ENCODE measurements at regions not wholly inside any gene's neighbourhood (a gene's known extent, or its start where the extent isn't known, plus 50 kb on each side); places are given as distances from the start of the nearest gene placed in this dataset.

GRCh38 chr18:73881396-73881917, 266.2 kb downstream of the FBXO15 start:
- CTCF ChIA-PET (ENCODE audit: partially characterized antibody), result no interaction called here
- no peaks in the 10 kb centered on the region for H3K27me3 ChIP-seq (ENCODE audit: insufficient read depth, low read length)
- H3K4me3 ChIP-seq (ENCODE audit: low read length in 2 of 2), result no peak overlapping the region
- Mint-ChIP-seq H3K4me3 (no peak overlapping the region), H3K9me3 (no peaks in the 10 kb centered on the region), H3K36me3 (no peaks in the 10 kb centered on the region), H3K4me1 (no peaks in the 10 kb centered on the region), H3K27ac (no peak overlapping the region), H3K27me3 (peaks cover 0 to 3% of the 10 kb centered on the region in 2 donors)
- H3K9me3 ChIP-seq (ENCODE audit: control insufficient read depth in 1 of 2, low read length in 2 of 2), result no peaks in the 10 kb centered on the region
- H3K36me3 ChIP-seq (ENCODE audit: insufficient read depth, low read length), result no peaks in the 10 kb centered on the region
- no peaks in the 10 kb centered on the region for H3K4me1 ChIP-seq (ENCODE audit: insufficient read depth, low read length)
- POLR2A ChIA-PET (ENCODE audit: partially characterized antibody), result no interaction called here
- DNase-seq, result no peak
- H3K27ac ChIP-seq (ENCODE audit: low read depth, low read length), result no peak overlapping the region
- intact Hi-C loops (cut with micrococcal nuclease), result no loop called here

DNA sequence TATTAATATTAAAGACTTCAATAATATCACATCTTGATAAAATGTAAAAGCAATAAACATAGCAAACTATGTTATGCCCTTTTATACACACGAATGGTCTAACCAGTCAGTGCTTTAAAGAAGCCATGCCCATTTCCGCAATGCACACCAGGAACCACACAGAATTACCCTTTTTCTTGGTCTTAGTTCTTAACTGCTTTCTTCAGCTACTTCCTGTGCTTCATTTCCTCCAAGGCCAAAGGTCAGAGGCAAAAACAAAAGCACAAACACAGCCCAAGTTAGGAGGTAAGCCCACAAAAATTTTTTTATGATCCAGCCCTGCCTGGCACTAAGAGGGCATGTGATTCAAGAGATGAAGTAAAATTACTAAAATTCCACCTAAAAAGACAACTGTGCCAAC, 267.2 kb downstream of the FBXO15 start:
- Mint-ChIP-seq H3K36me3 (no peaks in the 10 kb centered on the region), H3K4me1 (no peaks in the 10 kb centered on the region), H3K27ac (no peak overlapping the region), H3K27me3 (peaks cover 0 to 3% of the 10 kb centered on the region in 2 donors), H3K4me3 (no peak overlapping the region), H3K9me3 (no peaks in the 10 kb centered on the region)
- no peak for DNase-seq
- no peaks in the 10 kb centered on the region for H3K27me3 ChIP-seq (ENCODE audit: insufficient read depth, low read length)
- H3K4me3 ChIP-seq (ENCODE audit: low read length in 2 of 2), result no peak overlapping the region
- H3K36me3 ChIP-seq (ENCODE audit: insufficient read depth, low read length), result no peaks in the 10 kb centered on the region
- no peaks in the 10 kb centered on the region for H3K4me1 ChIP-seq (ENCODE audit: insufficient read depth, low read length)
- POLR2A ChIA-PET (ENCODE audit: partially characterized antibody), result no interaction called here
- CTCF ChIA-PET (ENCODE audit: partially characterized antibody), result no interaction called here
- H3K27ac ChIP-seq (ENCODE audit: low read depth, low read length), result no peak overlapping the region
- no peaks in the 10 kb centered on the region for H3K9me3 ChIP-seq (ENCODE audit: control insufficient read depth in 1 of 2, low read length in 2 of 2)
- intact Hi-C loops (cut with micrococcal nuclease), result no loop called here

- Mint-ChIP-seq H3K4me3 (no peak overlapping the region), H3K27me3 (peaks cover 0 to 3% of the 10 kb centered on the region in 2 donors), H3K4me1 (no peaks in the 10 kb centered on the region), H3K36me3 (no peaks in the 10 kb centered on the region), H3K9me3 (no peaks in the 10 kb centered on the region), H3K27ac (no peak overlapping the region)
- H3K27ac ChIP-seq (ENCODE audit: low read depth, low read length), result no peak overlapping the region
- no peaks in the 10 kb centered on the region for H3K36me3 ChIP-seq (ENCODE audit: insufficient read depth, low read length)
- intact Hi-C loops (cut with micrococcal nuclease), result no loop called here
- no peak overlapping the region for H3K4me3 ChIP-seq (ENCODE audit: low read length in 2 of 2)
- no peaks in the 10 kb centered on the region for H3K27me3 ChIP-seq (ENCODE audit: insufficient read depth, low read length)
- ChIA-PET POLR2A (ENCODE audit: partially characterized antibody) (no interaction called here), CTCF (ENCODE audit: partially characterized antibody) (no interaction called here)
- no peaks in the 10 kb centered on the region for H3K9me3 ChIP-seq (ENCODE audit: control insufficient read depth in 1 of 2, low read length in 2 of 2)
- H3K4me1 ChIP-seq (ENCODE audit: insufficient read depth, low read length), result no peaks in the 10 kb centered on the region
- no peak for DNase-seq
Observed at GRCh38 chr18:73879766-73880165, 267.9 kb downstream of the FBXO15 start.

GRCh38 chr18:73879328-73879727, 268.3 kb downstream of the FBXO15 start:
- H3K27me3 ChIP-seq (ENCODE audit: insufficient read depth, low read length), result no peaks in the 10 kb centered on the region
- no peak for DNase-seq
- no peaks in the 10 kb centered on the region for H3K9me3 Mint-ChIP-seq
- peaks cover 0 to 2% of the 10 kb centered on the region in 2 donors for H3K27me3 Mint-ChIP-seq
- H3K4me1 Mint-ChIP-seq, result no peaks in the 10 kb centered on the region
- POLR2A ChIA-PET (ENCODE audit: partially characterized antibody), result no interaction called here
- H3K9me3 ChIP-seq (ENCODE audit: control insufficient read depth in 1 of 2, low read length in 2 of 2), result no peaks in the 10 kb centered on the region
- CTCF ChIA-PET (ENCODE audit: partially characterized antibody), result interaction anchor here (1.0 kb wide), 1 partner anchor 36 kb away, joined by 3 read pairs; no protein-coding TSS in a partner anchor
- no peak overlapping the region for H3K27ac Mint-ChIP-seq
- no peaks in the 10 kb centered on the region for H3K36me3 ChIP-seq (ENCODE audit: insufficient read depth, low read length)
- intact Hi-C loops (cut with micrococcal nuclease), result no loop called here
- no peak overlapping the region for H3K4me3 Mint-ChIP-seq
- H3K36me3 Mint-ChIP-seq, result no peaks in the 10 kb centered on the region
- H3K4me3 ChIP-seq (ENCODE audit: low read length in 2 of 2), result no peak overlapping the region
- no peak overlapping the region for H3K27ac ChIP-seq (ENCODE audit: low read depth, low read length)
- no peaks in the 10 kb centered on the region for H3K4me1 ChIP-seq (ENCODE audit: insufficient read depth, low read length)

GRCh38 chr18:73869182-73869581, 278.5 kb downstream of the FBXO15 start:
- no peaks in the 10 kb centered on the region for H3K27me3 ChIP-seq (ENCODE audit: insufficient read depth, low read length)
- intact Hi-C loops (cut with micrococcal nuclease), result no loop called here
- no peaks in the 10 kb centered on the region for H3K9me3 ChIP-seq (ENCODE audit: control insufficient read depth in 1 of 2, low read length in 2 of 2)
- no peak for DNase-seq
- no peaks in the 10 kb centered on the region for H3K9me3 Mint-ChIP-seq
- no peak overlapping the region for H3K27ac Mint-ChIP-seq
- H3K4me1 ChIP-seq (ENCODE audit: insufficient read depth, low read length), result no peaks in the 10 kb centered on the region
- no peak overlapping the region for H3K27ac ChIP-seq (ENCODE audit: low read depth, low read length)
- H3K36me3 ChIP-seq (ENCODE audit: insufficient read depth, low read length), result no peaks in the 10 kb centered on the region
- no peaks in the 10 kb centered on the region for H3K36me3 Mint-ChIP-seq
- ChIA-PET POLR2A (ENCODE audit: partially characterized antibody) (no interaction called here), CTCF (ENCODE audit: partially characterized antibody) (no interaction called here)
- no peak overlapping the region for H3K4me3 Mint-ChIP-seq
- H3K4me3 ChIP-seq (ENCODE audit: low read length in 2 of 2), result no peak overlapping the region
- H3K27me3 Mint-ChIP-seq, result peaks cover 0 to 3% of the 10 kb centered on the region in 2 donors
- no peaks in the 10 kb centered on the region for H3K4me1 Mint-ChIP-seq

DNA sequence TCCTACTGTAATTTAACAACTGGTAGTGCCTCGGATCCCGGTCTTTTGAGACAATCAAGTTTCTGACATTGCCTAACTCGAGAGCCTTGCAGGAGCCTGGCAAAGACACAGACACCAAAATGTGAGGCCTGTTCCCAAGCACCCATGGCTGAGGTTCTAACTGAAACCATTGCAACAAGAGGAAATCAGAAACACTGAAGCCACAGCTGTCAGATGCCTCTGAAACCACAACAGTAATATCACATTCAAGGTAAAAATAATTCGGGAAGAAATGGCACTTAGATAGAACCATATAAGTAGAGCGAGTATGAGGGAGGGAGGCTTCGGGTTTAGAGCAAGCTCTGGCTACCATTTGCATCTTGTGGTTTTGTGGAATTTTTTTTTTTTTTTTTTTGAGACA, 285.9 kb downstream of the FBXO15 start:
- Mint-ChIP-seq H3K4me3 (no peak overlapping the region), H3K9me3 (no peaks in the 10 kb centered on the region), H3K4me1 (peaks cover 0 to 1% (median 0%) of the 10 kb centered on the region in 4 donors), H3K27me3 (peaks cover 0 to 2% of the 10 kb centered on the region in 2 donors), H3K27ac (no peak overlapping the region), H3K36me3 (no peaks in the 10 kb centered on the region)
- Histone ChIP-seq H3K4me3 (ENCODE audit: low read length in 2 of 2) (no peak overlapping the region), H3K4me1 (ENCODE audit: insufficient read depth, low read length) (no peaks in the 10 kb centered on the region), H3K36me3 (ENCODE audit: insufficient read depth, low read length) (no peaks in the 10 kb centered on the region), H3K27me3 (ENCODE audit: insufficient read depth, low read length) (no peaks in the 10 kb centered on the region), H3K9me3 (ENCODE audit: control insufficient read depth in 1 of 2, low read length in 2 of 2) (no peaks in the 10 kb centered on the region), H3K27ac (ENCODE audit: low read depth, low read length) (no peak overlapping the region)
- POLR2A ChIA-PET (ENCODE audit: partially characterized antibody), result no interaction called here
- CTCF ChIA-PET (ENCODE audit: partially characterized antibody), result no interaction called here
- intact Hi-C loops (cut with micrococcal nuclease), result no loop called here
- DNase-seq, result no peak

DNA sequence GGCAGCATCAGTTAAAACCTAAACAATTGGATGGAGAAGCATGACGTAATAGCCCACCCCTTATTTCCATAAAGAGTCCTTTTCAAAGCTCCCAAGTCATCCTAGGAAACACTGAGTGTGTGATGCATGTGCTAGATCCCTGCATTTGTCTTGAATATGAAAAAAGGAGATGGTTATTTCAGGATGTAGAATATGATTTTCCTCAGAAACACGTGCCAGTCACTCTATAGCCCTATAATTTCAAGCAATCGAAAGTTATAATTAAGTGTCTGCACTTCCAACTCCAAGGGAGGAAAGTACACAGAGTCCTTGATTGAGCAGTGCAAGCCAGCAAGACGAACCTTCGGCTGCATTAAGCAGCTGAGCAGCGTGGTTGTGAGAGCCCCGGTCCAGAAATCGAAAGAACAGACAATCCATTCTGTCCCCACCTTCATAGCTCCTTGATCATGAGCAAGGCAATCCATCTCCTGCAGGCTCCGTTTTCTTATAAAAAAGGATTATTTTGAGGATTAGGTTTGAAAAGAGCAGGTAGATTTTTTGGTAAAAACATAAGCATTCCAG, 287.7 kb downstream of the FBXO15 start:
- no peak for DNase-seq
- Histone ChIP-seq H3K4me1 (ENCODE audit: insufficient read depth, low read length) (no peaks in the 10 kb centered on the region), H3K4me3 (ENCODE audit: low read length in 2 of 2) (no peak overlapping the region), H3K27ac (ENCODE audit: low read depth, low read length) (no peak overlapping the region), H3K36me3 (ENCODE audit: insufficient read depth, low read length) (no peaks in the 10 kb centered on the region), H3K27me3 (ENCODE audit: insufficient read depth, low read length) (no peaks in the 10 kb centered on the region), H3K9me3 (ENCODE audit: control insufficient read depth in 1 of 2, low read length in 2 of 2) (no peaks in the 10 kb centered on the region)
- POLR2A ChIA-PET (ENCODE audit: partially characterized antibody), result no interaction called here
- Mint-ChIP-seq H3K4me1 (peaks cover 0 to 1% (median 0%) of the 10 kb centered on the region in 4 donors), H3K4me3 (no peak overlapping the region), H3K27me3 (peaks cover 0 to 2% of the 10 kb centered on the region in 2 donors), H3K36me3 (no peaks in the 10 kb centered on the region), H3K27ac (no peak overlapping the region), H3K9me3 (no peaks in the 10 kb centered on the region)
- CTCF ChIA-PET (ENCODE audit: partially characterized antibody), result no interaction called here
- intact Hi-C loops (cut with micrococcal nuclease), result no loop called here

All from CD4-positive, alpha-beta memory T cell (primary cell).